ENCODE measurements at regions not wholly inside any gene's neighbourhood (a gene's known extent, or its start where the extent isn't known, plus 50 kb on each side); places are given as distances from the start of the nearest gene placed in this dataset.

- H3K36me3 ChIP-seq, result no peaks in the 10 kb centered on the region
- H3K4me1 ChIP-seq, result no peaks in the 10 kb centered on the region
- H3K9me3 ChIP-seq, result no peaks in the 10 kb centered on the region
- in situ Hi-C loops (cut with MboI; ENCODE audit: low sequenced_read_pairs in 4 of 4), result no loop called here
- intact Hi-C loops (cut with DNase I; ENCODE audit: low total_unique reads), result no loop called here
- ATAC-seq (no peak), DNase-seq (no peak)
- no peak for TF ChIP-seq POLR2A (IDR thresholded peaks at IDR 0.05)
- no peak for TF ChIP-seq CTCF (IDR thresholded peaks at IDR 0.05 in 4 of 5, conservative IDR thresholded peaks at IDR 0.05 in 1 of 5)
- no peak overlapping the region for H3K4me3 ChIP-seq
- H3K27ac ChIP-seq, result no peak overlapping the region
- no peaks in the 10 kb centered on the region for H3K27me3 ChIP-seq
These were observed 243.6 kb upstream of the SLC39A10 start for GRCh38 chr2:195413422-195413821.

DNA sequence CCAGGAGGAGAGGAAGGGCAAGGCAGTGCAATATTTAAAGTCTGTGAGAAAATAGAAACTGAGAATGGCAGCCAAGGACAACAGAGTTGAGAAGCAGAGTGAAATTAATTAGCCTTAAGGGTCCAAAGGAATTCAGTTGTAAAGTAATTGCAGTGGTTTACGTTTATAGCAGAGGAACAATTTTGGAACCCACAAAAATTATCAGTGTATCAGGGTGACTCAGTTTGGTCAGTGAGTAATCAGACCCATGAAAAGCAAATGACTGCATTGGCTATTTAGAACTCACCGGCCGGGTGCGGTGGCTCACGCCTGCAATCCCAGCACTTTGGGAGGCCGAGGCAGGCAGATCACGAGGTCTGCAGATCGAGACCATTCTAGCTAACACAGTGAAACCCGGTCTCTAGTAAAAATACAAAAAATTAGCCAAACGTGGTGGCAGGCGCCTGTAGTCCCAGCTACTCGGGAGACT is 245.8 kb upstream of the SLC39A10 start:
- no peaks in the 10 kb centered on the region for H3K4me1 ChIP-seq
- DNase-seq, result no peak
- TF ChIP-seq CTCF (IDR thresholded peaks at IDR 0.05 in 4 of 5, conservative IDR thresholded peaks at IDR 0.05 in 1 of 5), result no peak
- TF ChIP-seq POLR2A (IDR thresholded peaks at IDR 0.05), result no peak

DNA sequence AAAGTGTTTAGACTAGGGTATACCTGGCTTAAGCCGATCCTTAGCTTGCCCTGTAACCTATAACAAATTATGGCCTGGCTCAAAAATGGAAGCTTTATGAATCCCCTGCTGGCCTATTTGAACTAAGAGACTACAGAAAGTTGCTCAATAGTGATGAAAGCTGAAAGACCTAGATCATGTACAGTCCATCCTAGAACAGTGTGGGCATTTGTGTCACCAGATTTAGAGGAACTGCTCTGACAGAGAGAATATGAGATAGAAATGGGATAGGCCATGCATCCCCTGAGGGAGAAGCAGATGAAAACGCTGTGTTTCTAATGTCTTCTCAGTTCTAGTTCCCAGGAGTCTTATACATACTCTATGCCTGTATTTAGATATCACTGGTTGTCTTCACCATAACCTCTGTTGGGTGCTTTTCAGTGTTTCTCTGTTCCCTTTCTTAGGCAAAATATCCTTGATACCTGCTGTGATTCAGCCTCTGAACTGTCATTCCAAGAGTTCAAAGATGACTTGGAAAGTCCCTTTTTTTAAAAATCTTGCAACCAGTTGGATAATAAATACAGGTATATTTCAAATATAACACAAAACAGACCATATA is 246.9 kb upstream of the SLC39A10 start:
- Histone ChIP-seq H3K27me3 (no peaks in the 10 kb centered on the region), H3K9me3 (no peaks in the 10 kb centered on the region), H3K27ac (no peak overlapping the region), H3K36me3 (no peaks in the 10 kb centered on the region), H3K4me3 (no peak overlapping the region), H3K4me1 (no peaks in the 10 kb centered on the region)
- intact Hi-C loops (cut with DNase I; ENCODE audit: low total_unique reads), result no loop called here
- DNase-seq (no peak), ATAC-seq (no peak)
- TF ChIP-seq CTCF (IDR thresholded peaks at IDR 0.05 in 4 of 5, conservative IDR thresholded peaks at IDR 0.05 in 1 of 5) (no peak), POLR2A (IDR thresholded peaks at IDR 0.05) (no peak)
- in situ Hi-C loops (cut with MboI; ENCODE audit: low sequenced_read_pairs in 4 of 4), result no loop called here

More for the DNA sequence above, 245.8 kb upstream of the SLC39A10 start:
- ATAC-seq, result no peak
- H3K27me3 ChIP-seq, result no peaks in the 10 kb centered on the region
- in situ Hi-C loops (cut with MboI; ENCODE audit: low sequenced_read_pairs in 4 of 4), result no loop called here
- intact Hi-C loops (cut with DNase I; ENCODE audit: low total_unique reads), result no loop called here
- no peaks in the 10 kb centered on the region for H3K36me3 ChIP-seq
- H3K9me3 ChIP-seq, result no peaks in the 10 kb centered on the region
- no peak overlapping the region for H3K4me3 ChIP-seq
- H3K27ac ChIP-seq, result no peak overlapping the region

DNA sequence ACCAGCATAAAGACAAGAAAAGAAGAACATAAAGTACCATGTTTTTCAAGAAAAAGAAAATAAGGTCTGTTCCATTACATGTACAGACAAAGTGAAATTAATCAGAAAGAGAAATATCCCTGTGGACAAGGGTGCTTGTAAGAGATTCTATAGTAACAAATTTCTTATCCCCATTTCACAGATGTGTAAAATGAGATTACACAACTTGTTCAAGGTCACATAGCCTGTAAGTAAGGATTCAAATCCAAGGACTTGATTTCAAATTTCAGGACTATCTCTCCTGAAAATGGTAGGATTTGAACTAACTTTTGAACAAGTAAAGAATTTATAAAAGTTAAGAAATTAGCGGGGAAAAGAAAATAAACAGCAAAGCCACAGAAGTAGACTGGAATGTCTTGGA is 248.2 kb upstream of the SLC39A10 start:
- ATAC-seq (no peak), DNase-seq (no peak)
- no peak for TF ChIP-seq CTCF (IDR thresholded peaks at IDR 0.05 in 4 of 5, conservative IDR thresholded peaks at IDR 0.05 in 1 of 5)
- TF ChIP-seq POLR2A (IDR thresholded peaks at IDR 0.05), result no peak
- no peak overlapping the region for H3K27ac ChIP-seq
- H3K4me3 ChIP-seq, result no peak overlapping the region
- no peaks in the 10 kb centered on the region for H3K36me3 ChIP-seq
- H3K4me1 ChIP-seq, result no peaks in the 10 kb centered on the region
- in situ Hi-C loops (cut with MboI; ENCODE audit: low sequenced_read_pairs in 4 of 4) (no loop called here), intact Hi-C loops (cut with DNase I; ENCODE audit: low total_unique reads) (no loop called here)
- no peaks in the 10 kb centered on the region for H3K9me3 ChIP-seq
- no peaks in the 10 kb centered on the region for H3K27me3 ChIP-seq

GRCh38 chr2:195408196-195408595 is 248.8 kb upstream of the SLC39A10 start:
- Histone ChIP-seq H3K27me3 (no peaks in the 10 kb centered on the region), H3K9me3 (no peaks in the 10 kb centered on the region), H3K4me1 (no peaks in the 10 kb centered on the region), H3K4me3 (no peak overlapping the region), H3K27ac (no peak overlapping the region), H3K36me3 (no peaks in the 10 kb centered on the region)
- TF ChIP-seq CTCF (IDR thresholded peaks at IDR 0.05 in 4 of 5, conservative IDR thresholded peaks at IDR 0.05 in 1 of 5) (no peak), POLR2A (IDR thresholded peaks at IDR 0.05) (no peak)
- intact Hi-C loops (cut with DNase I; ENCODE audit: low total_unique reads) (no loop called here), in situ Hi-C loops (cut with MboI; ENCODE audit: low sequenced_read_pairs in 4 of 4) (no loop called here)
- no peak for DNase-seq
- no peak for ATAC-seq
